D721Med (cell line): ENCODE measurements at regions not wholly inside any gene's neighbourhood (a gene's known extent, or its start where the extent isn't known, plus 50 kb on each side); places are given as distances from the start of the nearest gene placed in this dataset.

Source experiments
- DNase-seq: peaks from one replicate; pipeline ENCODE4 v3.0.0; 2011; ENCODE audit warnings: low spot score; ENCODE audit not compliant: insufficient read length
- FAIRE-seq: peaks from 2 replicates; lab custom pipeline; 2011; peaks lifted over from hg19 to GRCh38; lab: Jason Lieb, UNC
- TF ChIP-seq, protein P1 (sequence below): IDR thresholded peaks from 2 replicates; pipeline ENCODE4 v1.5.1; 2012; ENCODE audit warnings: mild to moderate bottlenecking, control low read depth; ENCODE audit not compliant: insufficient read depth; ENCODE audit errors: missing control alignments

GRCh38 chr4:177547985-177548384 is 105.7 kb upstream of the AGA start:
- FAIRE-seq: no peak
- no peak for DNase-seq
- TF ChIP-seq, protein P1, sequence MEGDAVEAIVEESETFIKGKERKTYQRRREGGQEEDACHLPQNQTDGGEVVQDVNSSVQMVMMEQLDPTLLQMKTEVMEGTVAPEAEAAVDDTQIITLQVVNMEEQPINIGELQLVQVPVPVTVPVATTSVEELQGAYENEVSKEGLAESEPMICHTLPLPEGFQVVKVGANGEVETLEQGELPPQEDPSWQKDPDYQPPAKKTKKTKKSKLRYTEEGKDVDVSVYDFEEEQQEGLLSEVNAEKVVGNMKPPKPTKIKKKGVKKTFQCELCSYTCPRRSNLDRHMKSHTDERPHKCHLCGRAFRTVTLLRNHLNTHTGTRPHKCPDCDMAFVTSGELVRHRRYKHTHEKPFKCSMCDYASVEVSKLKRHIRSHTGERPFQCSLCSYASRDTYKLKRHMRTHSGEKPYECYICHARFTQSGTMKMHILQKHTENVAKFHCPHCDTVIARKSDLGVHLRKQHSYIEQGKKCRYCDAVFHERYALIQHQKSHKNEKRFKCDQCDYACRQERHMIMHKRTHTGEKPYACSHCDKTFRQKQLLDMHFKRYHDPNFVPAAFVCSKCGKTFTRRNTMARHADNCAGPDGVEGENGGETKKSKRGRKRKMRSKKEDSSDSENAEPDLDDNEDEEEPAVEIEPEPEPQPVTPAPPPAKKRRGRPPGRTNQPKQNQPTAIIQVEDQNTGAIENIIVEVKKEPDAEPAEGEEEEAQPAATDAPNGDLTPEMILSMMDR: no peak

GRCh38 chr4:177555007-177555574 is 112.9 kb upstream of the AGA start:
- FAIRE-seq (peak; percentile 92), DNase-seq (no peak)
- TF ChIP-seq, protein P1: peak; percentile 65

DNA sequence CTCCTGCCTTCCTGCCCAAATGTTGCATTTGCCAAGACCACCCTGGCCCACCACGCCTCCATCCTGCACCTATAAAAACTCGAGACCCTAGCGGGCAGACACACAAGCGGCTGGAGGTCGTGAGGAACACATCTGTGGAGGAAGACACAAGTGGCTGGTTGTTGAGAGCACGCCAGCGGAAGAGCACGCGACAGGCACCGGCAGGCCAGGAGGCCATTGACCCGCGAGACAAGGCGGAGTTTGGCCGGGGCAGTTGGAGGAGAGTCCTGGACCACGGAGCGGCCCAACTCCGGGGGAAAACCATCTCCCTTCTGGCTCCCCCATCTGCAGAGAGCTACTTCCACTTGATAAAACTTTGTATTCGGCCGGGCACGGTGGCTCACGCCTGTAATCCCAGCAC is 115.2 kb upstream of the AGA start:
- FAIRE-seq (no peak), DNase-seq (no peak)
- TF ChIP-seq, protein P1: no peak

- DNase-seq (peak; percentile 33), FAIRE-seq (no peak)
- TF ChIP-seq, protein P1: no peak
Measured at GRCh38 chr4:177558995-177559394, 116.8 kb upstream of the AGA start.

- TF ChIP-seq, protein P1: no peak
- no peak for FAIRE-seq
- DNase-seq: no peak
Measured at GRCh38 chr4:177562163-177562562, 119.9 kb upstream of the AGA start.

DNA sequence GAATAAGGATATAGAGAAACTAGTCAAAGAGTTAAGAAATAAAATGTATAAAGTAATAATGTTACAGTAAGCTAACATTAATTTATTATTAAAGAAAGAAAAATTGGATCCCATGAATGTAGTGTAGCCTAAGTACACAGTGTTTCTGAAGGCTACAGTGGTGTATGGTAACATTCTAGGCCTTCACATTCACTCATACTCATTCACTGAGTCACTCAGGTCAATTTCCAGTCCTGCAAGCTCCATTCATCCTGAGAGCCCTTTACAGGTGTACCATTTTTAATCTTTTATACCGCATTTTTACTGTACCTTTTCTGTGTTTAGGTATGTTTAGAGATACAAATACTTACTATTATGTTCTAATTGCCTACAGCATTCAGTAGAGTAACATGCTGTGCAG is 120.6 kb upstream of the AGA start:
- DNase-seq (no peak), FAIRE-seq (no peak)
- TF ChIP-seq, protein P1: no peak

- TF ChIP-seq, protein P1: no peak
- DNase-seq (no peak), FAIRE-seq (no peak)
Measured at GRCh38 chr4:177566691-177567090, 124.5 kb upstream of the AGA start.
